CD4-positive, alpha-beta memory T cell (primary cell): ENCODE measurements at regions not wholly inside any gene's neighbourhood (a gene's known extent, or its start where the extent isn't known, plus 50 kb on each side); places are given as distances from the start of the nearest gene placed in this dataset.

Experiments
- CTCF ChIA-PET: fragments of 350-600 bp; sonication (Branson Sonifier 250); formaldehyde crosslinking; loops from one replicate; lab custom pipeline; 2021; ENCODE audit warnings: inconsistent platforms; ENCODE audit not compliant: partially characterized antibody; lab: Charles Lee
- POLR2A ChIA-PET: fragments of 350-600 bp; sonication (Branson Sonifier 250); formaldehyde crosslinking; loops from one replicate; lab custom pipeline; 2021; ENCODE audit not compliant: partially characterized antibody; lab: Charles Lee
- DNase-seq, 5 donors: peaks; one replicate each; pipeline versions ENCODE4 v3.0.0 to v3.0.0-alpha.2; 2020 to 2022; ENCODE audit warnings: mixed read lengths in 1 of 5
- H3K27ac ChIP-seq: one replicate; pipeline ENCODE4 v1.7.0; 2013; ENCODE audit warnings: low read depth, low read length
- H3K27me3 ChIP-seq: 2 replicates; pipeline ENCODE4 v1.7.0; 2013; ENCODE audit warnings: mild to moderate bottlenecking, low read length, moderate library complexity; ENCODE audit not compliant: insufficient read depth
- H3K36me3 ChIP-seq: 2 replicates; pipeline ENCODE4 v1.7.0; 2013; ENCODE audit warnings: mild to moderate bottlenecking, low read length, moderate library complexity; ENCODE audit not compliant: insufficient read depth
- H3K4me1 ChIP-seq: 2 replicates; pipeline ENCODE4 v1.7.0; 2013; ENCODE audit warnings: mild to moderate bottlenecking, low read length, moderate library complexity; ENCODE audit not compliant: insufficient read depth
- H3K4me3 ChIP-seq, 2 donors: one replicate each; pipeline ENCODE4 v1.7.0; 2013; ENCODE audit warnings: low read length in 2 of 2, mild to moderate bottlenecking in 1 of 2
- H3K9me3 ChIP-seq, 2 donors: one replicate each; pipeline ENCODE4 v1.7.0; 2013; ENCODE audit warnings: low read length in 2 of 2, control low read depth in 1 of 2; ENCODE audit not compliant: control insufficient read depth in 1 of 2
- H3K27ac Mint-ChIP-seq, 7 donors: one replicate each; pipeline ENCODE4 v1.8.0; 2020 to 2021; ENCODE audit warnings: mixed read lengths in 7 of 7, mild to moderate bottlenecking in 6 of 7, inconsistent platforms in 3 of 7, moderate library complexity in 3 of 7
- H3K27me3 Mint-ChIP-seq, 2 donors: one replicate each; pipeline ENCODE4 v1.8.0; 2020 to 2021; ENCODE audit warnings: mixed read lengths in 2 of 2
- H3K36me3 Mint-ChIP-seq, 2 donors: one replicate each; pipeline ENCODE4 v1.8.0; 2020 to 2021; ENCODE audit warnings: mixed read lengths in 2 of 2, inconsistent platforms in 1 of 2, mild to moderate bottlenecking in 1 of 2
- H3K4me1 Mint-ChIP-seq, 4 donors: one replicate each; pipeline ENCODE4 v1.8.0; 2020 to 2021; ENCODE audit warnings: mixed read lengths in 4 of 4, mild to moderate bottlenecking in 1 of 4
- H3K4me3 Mint-ChIP-seq, 8 donors: one replicate each; pipeline ENCODE4 v1.8.0; 2020 to 2021; ENCODE audit warnings: mixed read lengths in 8 of 8, mild to moderate bottlenecking in 7 of 8, moderate library complexity in 6 of 8, inconsistent platforms in 3 of 8
- H3K9me3 Mint-ChIP-seq, 8 donors: one replicate each; pipeline ENCODE4 v1.8.0; 2020 to 2021; ENCODE audit warnings: mixed read lengths in 8 of 8, mild to moderate bottlenecking in 5 of 8, inconsistent platforms in 3 of 8, moderate library complexity in 1 of 8
- intact Hi-C: fragments of 100-400 bp; cut with micrococcal nuclease; formaldehyde crosslinking; loops from one replicate; pipeline ENCODE4 v1.15.1; 2023

DNA sequence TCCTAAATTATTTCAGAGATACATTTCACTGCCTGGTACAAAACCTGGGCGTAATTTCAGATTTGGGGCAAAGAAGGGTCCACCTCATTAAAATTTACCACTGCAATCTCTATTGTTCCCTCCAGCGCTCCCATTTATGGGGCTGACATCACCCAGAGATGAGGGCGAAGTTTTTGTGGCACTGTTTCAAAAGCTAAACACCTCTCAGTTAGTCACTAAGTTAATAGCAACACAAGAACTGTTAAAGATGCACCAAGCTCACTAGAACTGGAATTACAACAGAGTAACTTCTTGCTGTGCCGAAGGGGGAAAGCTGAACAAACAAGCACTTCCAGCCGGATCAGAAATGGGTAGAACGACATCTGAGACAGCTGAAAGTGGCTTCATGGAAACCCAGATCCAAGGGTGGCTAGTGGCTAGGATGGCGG, 179.4 kb downstream of the GATA3 start:
- ChIA-PET POLR2A (no interaction called here), CTCF (no interaction called here)
- no peaks in the 10 kb centered on the region for H3K36me3 ChIP-seq
- H3K27ac ChIP-seq = no peak overlapping the region
- no peaks in the 10 kb centered on the region for H3K36me3 Mint-ChIP-seq
- no peak overlapping the region for H3K4me3 ChIP-seq
- intact Hi-C loops = no loop called here
- peaks cover 0 to 2% (median 0%) of the 10 kb centered on the region in 8 donors for H3K9me3 Mint-ChIP-seq
- H3K4me1 ChIP-seq = peaks cover 34% of the 10 kb centered on the region
- H3K27me3 ChIP-seq = no peaks in the 10 kb centered on the region
- H3K27ac Mint-ChIP-seq = no peak overlapping the region
- H3K4me1 Mint-ChIP-seq = peaks cover 22 to 57% (median 35%) of the 10 kb centered on the region in 4 donors
- H3K27me3 Mint-ChIP-seq = no peaks in the 10 kb centered on the region
- no peaks in the 10 kb centered on the region for H3K9me3 ChIP-seq
- DNase-seq = no peak
- no peak overlapping the region for H3K4me3 Mint-ChIP-seq

DNA sequence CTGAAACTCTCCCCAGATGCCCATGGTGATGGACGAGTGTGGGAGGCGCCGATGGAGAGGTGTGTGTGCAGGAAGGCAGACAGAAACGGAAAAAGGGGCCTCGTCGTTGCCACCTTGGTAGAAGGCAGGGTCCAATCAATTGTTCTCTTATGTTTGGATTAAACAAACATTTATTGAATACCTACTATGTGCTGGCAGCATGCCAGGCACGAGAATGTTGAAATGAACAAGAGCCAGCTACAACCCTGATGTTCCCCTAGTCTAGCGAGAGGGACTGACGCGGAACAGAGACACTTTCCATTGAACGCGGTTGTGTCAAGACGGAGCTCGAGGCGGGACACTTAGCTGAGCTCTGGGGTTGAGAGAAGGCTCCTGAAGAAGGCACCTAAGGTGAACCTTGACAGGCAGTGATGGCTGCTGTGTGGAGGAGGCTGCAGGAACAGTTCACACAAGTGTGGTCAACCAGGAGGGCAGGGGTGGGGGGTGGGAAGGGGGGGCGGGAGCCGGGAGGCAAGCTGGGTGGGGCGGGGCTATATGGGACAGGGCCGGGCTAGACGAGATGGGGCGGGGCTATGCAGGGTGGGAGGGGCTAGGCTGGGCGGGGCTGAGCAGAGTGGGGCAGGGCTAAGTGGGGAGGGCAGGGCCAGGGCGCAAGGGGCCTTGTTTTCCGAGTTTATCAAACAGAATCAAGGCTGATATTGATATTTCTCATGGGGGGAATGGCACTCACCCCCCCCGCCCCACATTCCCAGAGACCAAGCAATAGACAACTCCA, 181.0 kb downstream of the GATA3 start:
- peak overlapping the region in 1 of 8 donors; percentile 5 for H3K4me3 Mint-ChIP-seq
- H3K9me3 ChIP-seq = no peaks in the 10 kb centered on the region
- no peak overlapping the region for H3K4me3 ChIP-seq
- H3K27me3 Mint-ChIP-seq = no peaks in the 10 kb centered on the region
- peaks cover 27 to 58% (median 40%) of the 10 kb centered on the region in 4 donors for H3K4me1 Mint-ChIP-seq
- no peaks in the 10 kb centered on the region for H3K27me3 ChIP-seq
- CTCF ChIA-PET = no interaction called here
- H3K4me1 ChIP-seq = peaks cover 34% of the 10 kb centered on the region
- H3K27ac Mint-ChIP-seq = peak overlapping the region in 1 of 7 donors; percentile 59
- H3K36me3 Mint-ChIP-seq = no peaks in the 10 kb centered on the region
- DNase-seq = no peak
- intact Hi-C loops = no loop called here
- H3K36me3 ChIP-seq = no peaks in the 10 kb centered on the region
- peaks cover 0 to 2% (median 0%) of the 10 kb centered on the region in 8 donors for H3K9me3 Mint-ChIP-seq
- H3K27ac ChIP-seq = no peak overlapping the region
- POLR2A ChIA-PET = no interaction called here

DNA sequence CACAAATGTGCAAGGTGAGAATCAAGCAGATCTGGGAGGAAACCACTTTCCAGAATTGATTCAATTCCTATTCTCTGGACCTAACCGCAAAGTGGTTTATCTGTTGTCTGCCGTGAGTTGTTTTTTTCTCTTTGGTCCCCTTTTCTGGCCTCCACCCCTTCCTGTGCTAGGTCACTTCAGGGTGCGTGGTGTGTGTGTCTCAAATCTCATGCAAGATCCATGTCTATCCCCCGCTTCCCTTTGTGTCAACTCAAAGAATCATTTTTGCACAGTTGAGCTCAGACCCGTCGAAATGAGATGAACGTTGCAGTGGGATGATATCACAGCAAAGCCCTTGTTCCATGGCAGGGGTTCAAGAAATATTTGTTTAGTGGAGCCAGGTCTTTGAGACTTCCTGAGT, 184.5 kb downstream of the GATA3 start:
- Histone ChIP-seq H3K36me3 (no peaks in the 10 kb centered on the region), H3K27ac (peak overlapping the region; percentile 13), H3K27me3 (no peaks in the 10 kb centered on the region), H3K9me3 (no peaks in the 10 kb centered on the region), H3K4me3 (peak overlapping the region in 1 of 2 donors; percentile 17), H3K4me1 (peaks cover 48% of the 10 kb centered on the region)
- ChIA-PET CTCF (interaction anchor here (0.8 to 1.4 kb wide), 3 partner anchors 57 to 186 kb away, joined by 3 to 6 read pairs (median 4); no protein-coding TSS in a partner anchor), POLR2A (interaction anchor here (0.7 to 2.0 kb wide), 9 partner anchors 23 to 218 kb away, joined by 3 to 15 read pairs (median 4); no protein-coding TSS in a partner anchor)
- Mint-ChIP-seq H3K27ac (peak overlapping the region; percentile 44 to 89 (median 72)), H3K4me1 (peaks cover 35 to 77% (median 56%) of the 10 kb centered on the region in 4 donors), H3K4me3 (peak overlapping the region; percentile 39 to 79 (median 64)), H3K36me3 (no peaks in the 10 kb centered on the region), H3K9me3 (no peaks in the 10 kb centered on the region), H3K27me3 (no peaks in the 10 kb centered on the region)
- DNase-seq = peak in 4 of 5 donors; percentile 13 to 33 (median 22)
- intact Hi-C loops = no loop called here

DNA sequence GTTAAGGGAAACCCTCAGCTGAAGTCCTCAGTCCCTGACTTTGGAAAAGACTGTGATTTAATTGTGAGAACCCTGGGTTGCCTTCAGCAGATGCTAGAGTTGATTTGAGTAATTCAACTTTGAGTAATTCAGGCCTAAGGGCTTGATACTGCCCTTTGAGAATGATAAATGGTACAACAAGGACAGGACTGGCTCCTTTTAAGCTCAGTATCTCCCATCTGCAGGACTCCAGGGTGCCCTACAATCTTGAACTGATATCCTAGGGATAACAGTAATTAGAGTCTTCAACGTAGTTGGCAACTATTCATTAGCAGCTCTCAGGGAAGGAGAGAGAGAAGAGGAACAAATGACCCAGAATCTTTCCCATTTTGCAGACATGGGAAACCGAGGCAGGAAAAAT, 186.4 kb downstream of the GATA3 start:
- intact Hi-C loops = loop anchor here (10.0 kb wide), 1 partner anchor 234 kb away; no protein-coding TSS in a partner anchor
- H3K36me3 Mint-ChIP-seq = no peaks in the 10 kb centered on the region
- ChIA-PET CTCF (no interaction called here), POLR2A (no interaction called here)
- H3K4me3 Mint-ChIP-seq = no peak overlapping the region
- Histone ChIP-seq H3K36me3 (no peaks in the 10 kb centered on the region), H3K9me3 (no peaks in the 10 kb centered on the region), H3K4me1 (peaks cover 66% of the 10 kb centered on the region), H3K27me3 (no peaks in the 10 kb centered on the region), H3K27ac (no peak overlapping the region), H3K4me3 (no peak overlapping the region)
- H3K9me3 Mint-ChIP-seq = no peaks in the 10 kb centered on the region
- H3K4me1 Mint-ChIP-seq = peaks cover 52 to 91% (median 73%) of the 10 kb centered on the region in 4 donors
- no peak for DNase-seq
- H3K27me3 Mint-ChIP-seq = no peaks in the 10 kb centered on the region
- H3K27ac Mint-ChIP-seq = peak overlapping the region in 4 of 7 donors; percentile 36 to 85 (median 82)

DNA sequence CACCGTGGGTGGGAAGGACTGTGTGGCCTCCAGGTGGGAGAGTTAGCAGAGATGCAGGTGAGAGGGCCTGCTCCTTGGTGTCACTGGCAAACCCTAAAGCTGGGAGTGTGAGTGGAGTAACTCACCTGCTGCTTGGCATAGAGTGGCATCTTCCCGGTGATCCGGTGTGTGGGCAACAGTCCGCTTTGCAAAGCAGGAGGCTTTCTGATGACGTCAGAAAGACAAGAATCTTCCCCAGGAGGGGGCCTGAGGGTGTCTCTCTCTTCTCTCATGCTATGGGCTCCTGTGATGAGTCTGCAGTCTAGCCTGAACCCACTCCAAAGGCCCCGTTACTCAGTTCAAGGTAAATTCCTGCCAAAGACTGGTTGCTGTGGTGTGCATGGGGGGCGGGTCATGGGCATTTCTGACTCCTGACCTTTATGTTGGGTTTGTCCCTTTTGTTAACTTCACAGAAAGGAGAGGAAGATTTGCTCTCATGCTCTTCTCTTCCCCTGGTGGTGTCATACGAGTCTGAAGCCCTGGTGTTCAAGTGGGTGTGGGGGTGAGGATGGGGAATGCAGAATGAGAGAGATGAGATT, 187.9 kb downstream of the GATA3 start:
- Mint-ChIP-seq H3K4me3 (peak overlapping the region in 1 of 8 donors; percentile 68), H3K27me3 (no peaks in the 10 kb centered on the region), H3K9me3 (peaks cover 0 to 9% (median 0%) of the 10 kb centered on the region in 8 donors), H3K36me3 (no peaks in the 10 kb centered on the region), H3K27ac (peak overlapping the region; percentile 62 to 85 (median 80)), H3K4me1 (peaks cover 53 to 98% (median 77%) of the 10 kb centered on the region in 4 donors)
- ChIA-PET POLR2A (no interaction called here), CTCF (no interaction called here)
- no peaks in the 10 kb centered on the region for H3K36me3 ChIP-seq
- intact Hi-C loops = loop anchor here (10.0 kb wide), 1 partner anchor 232 kb away; no protein-coding TSS in a partner anchor
- H3K27me3 ChIP-seq = no peaks in the 10 kb centered on the region
- no peak overlapping the region for H3K4me3 ChIP-seq
- peak in 1 of 5 donors; percentile 49 for DNase-seq
- peaks cover 77% of the 10 kb centered on the region for H3K4me1 ChIP-seq
- H3K27ac ChIP-seq = no peak overlapping the region
- H3K9me3 ChIP-seq = no peaks in the 10 kb centered on the region

DNA sequence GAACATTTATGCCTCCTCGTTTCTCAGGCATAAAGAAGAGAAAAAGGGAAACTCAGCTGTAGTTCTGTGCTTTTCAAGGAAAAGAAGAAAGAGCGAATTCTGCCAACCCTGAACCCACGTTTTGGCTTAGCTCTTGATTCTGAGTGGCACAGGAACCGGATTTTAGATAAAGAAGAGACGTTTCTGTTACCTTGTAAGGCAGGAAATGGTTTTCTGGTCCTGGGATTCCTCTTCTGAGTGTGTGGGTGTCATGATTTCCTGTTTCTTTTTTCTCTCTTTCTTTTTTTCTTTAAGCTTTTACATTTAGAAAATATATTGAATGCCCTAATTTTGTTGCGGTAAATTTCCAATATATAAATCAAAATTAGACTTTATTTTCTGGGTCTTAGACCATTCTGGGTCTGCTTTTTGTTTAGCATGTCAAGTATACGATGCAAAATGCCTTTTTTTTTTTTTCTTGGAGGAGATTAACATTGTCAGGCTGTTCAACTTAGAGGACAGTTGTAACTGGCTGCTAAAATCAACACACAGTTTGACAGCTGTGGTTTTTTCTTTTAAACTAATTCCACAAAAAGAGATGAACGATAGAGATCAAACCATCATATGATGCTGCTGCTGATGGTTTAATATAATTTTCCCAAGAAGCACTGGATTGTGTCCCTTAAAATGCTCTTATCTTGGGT, 190.8 kb downstream of the GATA3 start:
- peaks cover 0 to 12% (median 4%) of the 10 kb centered on the region in 8 donors for H3K9me3 Mint-ChIP-seq
- H3K27ac Mint-ChIP-seq = peak overlapping the region; percentile 75 to 95 (median 93)
- Histone ChIP-seq H3K27me3 (no peaks in the 10 kb centered on the region), H3K9me3 (no peaks in the 10 kb centered on the region), H3K4me3 (peak overlapping the region in 1 of 2 donors; percentile 34), H3K27ac (peak overlapping the region; percentile 41), H3K36me3 (no peaks in the 10 kb centered on the region), H3K4me1 (peaks cover 52% of the 10 kb centered on the region)
- peak in 4 of 5 donors; percentile 55 to 64 (median 59) for DNase-seq
- intact Hi-C loops = loop anchor here (1.0 to 10.0 kb wide), 5 partner anchors 62 to 230 kb away; no protein-coding TSS in a partner anchor
- POLR2A ChIA-PET = interaction anchor here (0.9 to 1.7 kb wide), 9 partner anchors 9 to 193 kb away, joined by 3 to 21 read pairs (median 4); no protein-coding TSS in a partner anchor
- peak overlapping the region; percentile 51 to 90 (median 74) for H3K4me3 Mint-ChIP-seq
- peaks cover 0 to 4% of the 10 kb centered on the region in 2 donors for H3K36me3 Mint-ChIP-seq
- CTCF ChIA-PET = interaction anchor here (0.7 to 1.4 kb wide), 6 partner anchors 18 to 228 kb away, joined by 3 to 4 read pairs (median 3); no protein-coding TSS in a partner anchor
- peaks cover 39 to 74% (median 55%) of the 10 kb centered on the region in 4 donors for H3K4me1 Mint-ChIP-seq
- no peaks in the 10 kb centered on the region for H3K27me3 Mint-ChIP-seq
